SIG-M5 treated with dmso at 0.1 percent for 504 hours (cell line): ENCODE measurements at regions not wholly inside any gene's neighbourhood (a gene's known extent, or its start where the extent isn't known, plus 50 kb on each side); places are given as distances from the start of the nearest gene placed in this dataset.
"Not testable (repeated sequence)": the region's sequence is repeated elsewhere in the genome, so short reads cannot be mapped to it uniquely, and the experiment has no call there.

Source experiments
- DNase-seq: peaks from one replicate; lab custom pipeline; 2025; ENCODE audit not compliant: unreplicated experiment; lab: John Stamatoyannopoulos, UW

DNA sequence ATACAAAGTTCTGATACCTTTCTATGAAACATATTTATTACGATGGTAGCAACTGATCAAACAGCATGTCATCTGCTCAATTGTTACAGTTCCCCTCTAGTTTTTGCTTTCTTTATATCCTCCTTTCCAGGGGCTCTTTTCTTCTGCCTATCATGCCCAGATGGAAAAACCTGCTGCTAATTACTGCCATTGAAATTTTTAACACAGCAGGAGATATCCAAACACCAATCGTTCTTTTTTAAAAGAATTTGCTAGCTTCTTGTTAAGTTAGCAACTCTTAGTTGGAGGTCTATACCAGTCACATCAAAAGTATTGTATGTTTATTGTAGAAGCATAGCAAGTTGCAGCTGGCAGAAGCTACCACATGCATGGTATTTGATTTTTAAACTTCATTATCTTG, 768.5 kb downstream of the NXPH1 start:
- DNase-seq, result no peak

DNA sequence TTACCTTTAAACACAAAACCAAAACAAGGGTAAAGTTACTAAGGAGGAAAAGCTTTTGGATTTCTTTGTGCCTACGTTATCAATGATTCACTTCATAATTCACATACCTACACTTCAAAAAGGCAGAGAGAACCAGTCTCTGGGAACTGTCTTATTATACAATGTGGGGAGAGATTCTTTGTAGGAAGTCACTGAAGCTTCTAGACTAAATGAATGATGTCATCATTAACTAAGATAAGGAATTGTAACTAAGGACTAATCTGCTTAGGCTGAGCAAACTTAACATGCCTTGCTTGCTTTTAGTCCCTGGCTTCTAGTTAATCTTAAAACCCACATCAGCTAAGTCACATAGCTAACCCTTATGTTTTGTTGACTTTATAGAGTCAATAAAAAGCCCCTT, 771.2 kb downstream of the NXPH1 start:
- DNase-seq, result no peak

GRCh38 chr7:9210114-9210513, 776.7 kb downstream of the NXPH1 start:
- DNase-seq, result no peak

DNA sequence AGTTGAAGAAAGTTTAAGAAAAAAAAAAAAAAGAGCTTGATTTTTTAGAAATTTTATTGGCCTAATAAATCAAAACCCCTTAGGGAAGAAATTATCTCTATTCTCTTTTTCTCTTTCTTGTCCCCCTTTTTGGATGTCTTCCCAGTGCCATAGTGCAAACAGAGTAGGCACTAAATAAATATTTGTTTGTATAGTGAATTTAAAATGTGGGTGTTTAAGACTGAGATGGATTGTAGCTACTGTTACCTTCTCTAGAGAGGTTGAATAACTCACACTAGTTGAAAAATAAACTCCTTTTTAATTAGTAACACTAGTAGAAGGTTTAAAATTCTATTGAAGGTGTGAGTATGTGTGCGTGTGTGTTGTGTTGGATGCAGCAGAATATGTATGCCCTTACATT, 783.8 kb downstream of the NXPH1 start:
- no peak for DNase-seq

- DNase-seq, result no peak
Observed at GRCh38 chr7:9226500-9226899, 793.1 kb downstream of the NXPH1 start.

DNA sequence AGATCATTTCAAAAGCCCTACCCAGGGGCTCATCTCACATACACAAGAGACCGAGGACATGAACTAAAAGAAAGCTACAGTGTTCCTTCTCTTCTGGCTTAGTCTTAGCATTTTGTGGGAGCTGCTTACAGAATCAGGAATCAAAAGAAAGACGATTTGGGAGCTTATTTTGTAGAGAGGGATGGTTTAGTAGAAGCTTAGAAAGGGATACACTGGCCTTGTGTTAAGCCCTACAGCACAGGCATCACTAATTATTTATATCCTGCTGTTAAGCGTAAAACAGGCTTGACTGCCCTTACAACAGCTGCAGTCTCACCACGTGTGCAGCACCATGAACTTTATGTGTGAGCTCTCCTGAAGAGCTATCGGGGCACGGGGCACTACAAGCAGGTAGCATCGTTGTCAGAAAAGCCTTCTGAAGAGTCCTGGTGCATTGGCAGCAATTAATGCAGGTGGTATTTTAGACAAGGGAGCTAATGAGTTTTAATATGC, 798.3 kb downstream of the NXPH1 start:
- no peak for DNase-seq

GRCh38 chr7:9240001-9240400, 806.6 kb downstream of the NXPH1 start:
- DNase-seq, result no peak

DNA sequence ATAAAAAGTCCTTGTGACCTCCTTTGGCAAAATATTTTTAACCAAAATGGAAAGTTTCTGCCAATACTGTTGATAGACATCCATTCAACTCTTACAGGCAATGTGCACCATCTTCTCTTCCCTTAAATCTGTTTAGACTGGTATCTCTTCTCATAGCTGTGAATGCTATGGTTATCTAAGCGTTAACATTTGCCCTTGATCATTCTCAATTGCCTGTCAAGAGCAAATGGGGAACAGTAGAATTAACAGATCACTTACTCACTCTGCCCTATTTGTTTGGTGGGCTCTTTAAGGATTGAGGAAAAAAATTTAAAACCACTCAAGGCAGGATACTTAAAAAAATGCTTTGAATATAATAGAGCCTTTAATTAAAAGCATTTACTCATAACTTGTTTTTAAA, 808.4 kb downstream of the NXPH1 start:
- DNase-seq, result no peak

- no peak for DNase-seq
Observed at GRCh38 chr7:9242636-9243035, 809.2 kb downstream of the NXPH1 start.

DNA sequence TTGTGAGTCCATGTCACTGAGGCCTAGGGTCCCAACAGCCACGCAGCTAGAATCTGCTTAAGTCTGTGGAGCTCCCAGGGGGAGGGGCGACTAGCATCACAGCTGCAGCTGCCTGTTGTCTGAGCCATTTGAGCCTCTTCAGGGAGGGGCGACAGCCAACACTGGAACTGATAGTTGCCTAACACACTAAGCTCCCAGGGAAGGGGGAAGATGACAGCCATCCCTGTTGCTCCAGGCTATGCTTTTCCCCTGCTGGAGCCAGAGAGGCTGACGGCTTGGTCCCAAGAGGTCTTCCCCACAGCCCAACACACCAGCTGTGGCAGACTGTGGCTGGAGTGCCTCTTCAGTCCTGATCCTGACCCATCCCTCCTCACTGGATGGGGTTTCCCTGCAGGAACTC, 817.5 kb downstream of the NXPH1 start:
- no peak for DNase-seq

- DNase-seq, result no peak
Observed at GRCh38 chr7:9264395-9264794, 831.0 kb downstream of the NXPH1 start.

- no peak for DNase-seq
Observed at GRCh38 chr7:9280088-9280487, 846.7 kb downstream of the NXPH1 start.

- no peak for DNase-seq
Observed at GRCh38 chr7:9283246-9283645, 849.8 kb downstream of the NXPH1 start.

DNA sequence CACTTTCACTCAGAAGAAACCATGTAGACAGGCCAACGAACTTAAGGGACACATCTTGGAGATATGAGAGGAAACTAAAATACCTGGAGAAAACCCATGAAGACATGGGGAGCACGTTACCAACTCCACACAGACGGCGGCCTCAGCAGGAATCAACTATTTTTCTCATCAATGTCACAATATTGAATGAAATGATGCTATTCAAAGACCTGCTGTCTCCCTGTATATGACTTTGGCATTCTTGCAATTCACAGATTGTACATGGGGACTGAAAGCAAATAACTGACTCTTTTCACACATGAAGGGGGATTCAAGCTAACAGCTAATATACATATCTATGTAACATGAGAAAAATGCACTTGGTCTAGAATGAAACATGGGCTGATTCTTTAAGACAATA, 869.0 kb downstream of the NXPH1 start:
- DNase-seq, result no peak

DNA sequence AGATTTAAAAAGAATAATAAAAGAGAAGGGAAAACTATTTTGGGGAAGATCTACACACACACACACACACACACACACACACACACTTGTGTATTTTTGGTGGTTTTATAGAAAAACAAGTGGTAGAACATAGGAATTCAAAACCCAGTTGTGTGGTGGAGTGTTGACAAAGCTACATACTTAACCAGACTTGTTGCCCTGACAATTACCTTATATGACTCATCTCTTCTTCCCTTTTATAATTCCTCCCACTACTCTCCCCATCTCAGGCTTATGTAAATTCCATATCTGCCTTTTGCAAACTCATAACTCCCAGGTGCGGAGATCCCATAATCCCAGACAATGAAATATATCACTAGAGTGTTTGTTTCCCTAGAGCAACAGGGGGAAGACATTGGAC, 873.7 kb downstream of the NXPH1 start:
- DNase-seq, result peak; percentile 1

GRCh38 chr7:9324513-9324912, 891.1 kb downstream of the NXPH1 start:
- no peak for DNase-seq

GRCh38 chr7:9328296-9328695, 894.9 kb downstream of the NXPH1 start:
- DNase-seq, result no peak

GRCh38 chr7:9349625-9350024, 916.2 kb downstream of the NXPH1 start:
- DNase-seq, result no peak

DNA sequence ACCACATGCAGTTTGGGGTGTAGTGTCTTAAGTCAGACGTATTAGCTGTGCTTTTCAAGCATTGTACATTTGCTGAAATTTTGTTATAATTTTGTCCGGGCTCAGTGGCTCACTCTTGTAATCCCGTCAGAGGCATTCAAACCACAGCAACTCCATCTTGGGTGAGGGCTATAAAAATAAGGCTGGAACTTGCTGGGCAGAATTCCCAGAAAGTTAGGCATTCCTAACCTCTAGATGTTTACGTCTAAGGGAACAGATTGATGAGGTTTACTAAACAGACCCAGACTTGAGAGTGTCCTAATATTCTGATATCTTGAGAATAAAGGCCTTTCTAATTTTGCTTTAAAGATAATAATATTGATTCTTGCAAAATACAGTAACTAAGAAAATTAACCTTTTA, 957.8 kb downstream of the NXPH1 start:
- DNase-seq, result no peak

GRCh38 chr7:9391984-9392383, 958.6 kb downstream of the NXPH1 start:
- no peak for DNase-seq

DNA sequence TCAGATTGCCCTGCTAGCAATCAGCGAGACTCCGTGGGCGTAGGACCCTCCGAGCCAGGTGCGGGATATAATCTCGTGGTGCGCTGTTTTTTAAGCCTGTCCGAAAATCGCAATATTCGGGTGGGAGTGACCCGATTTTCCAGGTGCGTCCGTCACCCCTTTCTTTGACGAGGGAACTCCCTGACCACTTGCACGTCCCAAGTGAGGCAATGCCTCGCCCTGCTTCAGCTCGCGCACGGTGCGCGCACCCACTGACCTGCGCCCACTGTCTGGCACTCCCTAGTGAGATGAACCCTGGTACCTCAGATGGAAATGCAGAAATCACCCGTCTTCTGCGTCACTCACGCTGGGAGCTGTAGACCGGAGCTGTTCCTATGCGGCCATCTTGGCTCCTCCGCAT, 971.0 kb downstream of the NXPH1 start:
- not testable (repeated sequence) for DNase-seq

GRCh38 chr7:9407816-9408215, 974.4 kb downstream of the NXPH1 start:
- peak; percentile 1 for DNase-seq

- no peak for DNase-seq
Observed at GRCh38 chr7:9453521-9453920, 1020.1 kb downstream of the NXPH1 start.

- peak; percentile 52 for DNase-seq
Observed at GRCh38 chr7:9488555-9488954, 1055.1 kb downstream of the NXPH1 start.
